ENCODE measurements at regions not wholly inside any gene's neighbourhood (a gene's known extent, or its start where the extent isn't known, plus 50 kb on each side); places are given as distances from the start of the nearest gene placed in this dataset.

DNA sequence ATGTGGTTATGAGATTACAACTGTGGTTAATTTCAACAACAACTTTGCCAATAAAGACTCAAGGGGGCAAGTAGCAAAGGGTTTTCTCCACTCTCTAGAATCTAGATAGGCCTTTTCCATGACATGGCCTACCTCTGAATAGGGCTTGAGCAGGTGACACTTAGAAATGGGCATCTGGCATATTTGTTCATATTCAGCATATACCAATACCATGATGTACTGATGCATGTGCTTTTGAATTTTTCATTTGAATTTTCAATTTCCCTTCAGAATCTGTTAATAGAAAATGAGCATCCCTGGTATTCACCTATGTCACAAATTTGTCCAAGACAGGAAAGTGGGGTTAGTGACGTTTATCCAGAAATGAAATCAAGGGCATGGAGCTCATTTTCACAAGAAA lies 757.5 kb upstream of the NRSN1 start:
- Mint-ChIP-seq H3K27me3 (ENCODE audit: insufficient read depth, unreplicated experiment) (no peaks in the 10 kb centered on the region), H3K9me3 (ENCODE audit: unreplicated experiment) (no peaks in the 10 kb centered on the region), H3K4me1 (ENCODE audit: insufficient read depth, unreplicated experiment) (no peaks in the 10 kb centered on the region), H3K4me3 (ENCODE audit: unreplicated experiment) (no peak overlapping the region), H3K36me3 (ENCODE audit: insufficient read depth, unreplicated experiment) (no peaks in the 10 kb centered on the region), H3K27ac (ENCODE audit: low read depth, unreplicated experiment) (no peak overlapping the region)
- CTCF ChIA-PET = no interaction called here
- no TSS peak for BruUV-seq (replicated peaks)
- intact Hi-C loops (cut with micrococcal nuclease) = no loop called here
- TF ChIP-seq, protein P1, sequence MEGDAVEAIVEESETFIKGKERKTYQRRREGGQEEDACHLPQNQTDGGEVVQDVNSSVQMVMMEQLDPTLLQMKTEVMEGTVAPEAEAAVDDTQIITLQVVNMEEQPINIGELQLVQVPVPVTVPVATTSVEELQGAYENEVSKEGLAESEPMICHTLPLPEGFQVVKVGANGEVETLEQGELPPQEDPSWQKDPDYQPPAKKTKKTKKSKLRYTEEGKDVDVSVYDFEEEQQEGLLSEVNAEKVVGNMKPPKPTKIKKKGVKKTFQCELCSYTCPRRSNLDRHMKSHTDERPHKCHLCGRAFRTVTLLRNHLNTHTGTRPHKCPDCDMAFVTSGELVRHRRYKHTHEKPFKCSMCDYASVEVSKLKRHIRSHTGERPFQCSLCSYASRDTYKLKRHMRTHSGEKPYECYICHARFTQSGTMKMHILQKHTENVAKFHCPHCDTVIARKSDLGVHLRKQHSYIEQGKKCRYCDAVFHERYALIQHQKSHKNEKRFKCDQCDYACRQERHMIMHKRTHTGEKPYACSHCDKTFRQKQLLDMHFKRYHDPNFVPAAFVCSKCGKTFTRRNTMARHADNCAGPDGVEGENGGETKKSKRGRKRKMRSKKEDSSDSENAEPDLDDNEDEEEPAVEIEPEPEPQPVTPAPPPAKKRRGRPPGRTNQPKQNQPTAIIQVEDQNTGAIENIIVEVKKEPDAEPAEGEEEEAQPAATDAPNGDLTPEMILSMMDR (IDR thresholded peaks at IDR 0.05; ENCODE audit: unreplicated experiment) = no peak
- no peak for DNase-seq (ENCODE audit: unreplicated experiment)
- POLR2A ChIA-PET = interaction anchor here (1.2 kb wide), 1 partner anchor 10 kb away, joined by 6 read pairs; no protein-coding TSS in a partner anchor

- H3K27ac Mint-ChIP-seq (ENCODE audit: low read depth, unreplicated experiment) = no peak overlapping the region
- intact Hi-C loops (cut with micrococcal nuclease) = no loop called here
- no peaks in the 10 kb centered on the region for H3K4me1 Mint-ChIP-seq (ENCODE audit: insufficient read depth, unreplicated experiment)
- BruUV-seq (replicated peaks) = no TSS peak
- DNase-seq (ENCODE audit: unreplicated experiment) = no peak
- CTCF ChIA-PET = no interaction called here
- TF ChIP-seq, protein P1 (IDR thresholded peaks at IDR 0.05; ENCODE audit: unreplicated experiment) = no peak
- POLR2A ChIA-PET = no interaction called here
- H3K9me3 Mint-ChIP-seq (ENCODE audit: unreplicated experiment) = no peaks in the 10 kb centered on the region
- no peaks in the 10 kb centered on the region for H3K36me3 Mint-ChIP-seq (ENCODE audit: insufficient read depth, unreplicated experiment)
- no peak overlapping the region for H3K4me3 Mint-ChIP-seq (ENCODE audit: unreplicated experiment)
- no peaks in the 10 kb centered on the region for H3K27me3 Mint-ChIP-seq (ENCODE audit: insufficient read depth, unreplicated experiment)
Measured at GRCh38 chr6:23370051-23370450, 756.0 kb upstream of the NRSN1 start.

- no TSS peak for BruUV-seq (replicated peaks)
- CTCF ChIA-PET = no interaction called here
Measured at GRCh38 chr6:23371132-23371915, 754.7 kb upstream of the NRSN1 start.

GRCh38 chr6:23377830-23378229 lies 748.2 kb upstream of the NRSN1 start:
- no peaks in the 10 kb centered on the region for H3K9me3 Mint-ChIP-seq (ENCODE audit: unreplicated experiment)
- H3K27ac Mint-ChIP-seq (ENCODE audit: low read depth, unreplicated experiment) = no peak overlapping the region
- intact Hi-C loops (cut with micrococcal nuclease) = no loop called here
- no peak for DNase-seq (ENCODE audit: unreplicated experiment)
- H3K27me3 Mint-ChIP-seq (ENCODE audit: insufficient read depth, unreplicated experiment) = no peaks in the 10 kb centered on the region
- TF ChIP-seq, protein P1 (IDR thresholded peaks at IDR 0.05; ENCODE audit: unreplicated experiment) = no peak
- peaks cover 5% of the 10 kb centered on the region for H3K36me3 Mint-ChIP-seq (ENCODE audit: insufficient read depth, unreplicated experiment)
- BruUV-seq (replicated peaks) = no TSS peak
- ChIA-PET POLR2A (interaction anchor here (1.9 kb wide), 1 partner anchor 9 kb away, joined by 6 read pairs; no protein-coding TSS in a partner anchor), CTCF (interaction anchor here (1.6 kb wide), 1 partner anchor 12 kb away, joined by 4 read pairs; no protein-coding TSS in a partner anchor)
- no peak overlapping the region for H3K4me3 Mint-ChIP-seq (ENCODE audit: unreplicated experiment)
- no peaks in the 10 kb centered on the region for H3K4me1 Mint-ChIP-seq (ENCODE audit: insufficient read depth, unreplicated experiment)

More at GRCh38 chr6:23371132-23371915, 754.7 kb upstream of the NRSN1 start:
- Mint-ChIP-seq H3K27ac (ENCODE audit: low read depth, unreplicated experiment) (no peak overlapping the region), H3K4me3 (ENCODE audit: unreplicated experiment) (no peak overlapping the region), H3K27me3 (ENCODE audit: insufficient read depth, unreplicated experiment) (no peaks in the 10 kb centered on the region), H3K4me1 (ENCODE audit: insufficient read depth, unreplicated experiment) (no peaks in the 10 kb centered on the region), H3K36me3 (ENCODE audit: insufficient read depth, unreplicated experiment) (peaks cover 5% of the 10 kb centered on the region), H3K9me3 (ENCODE audit: unreplicated experiment) (no peaks in the 10 kb centered on the region)
- POLR2A ChIA-PET = no interaction called here
- no peak for DNase-seq (ENCODE audit: unreplicated experiment)
- intact Hi-C loops (cut with micrococcal nuclease) = no loop called here
- TF ChIP-seq, protein P1 (IDR thresholded peaks at IDR 0.05; ENCODE audit: unreplicated experiment) = no peak
